ENCODE measurements at regions not wholly inside any gene's neighbourhood (a gene's known extent, or its start where the extent isn't known, plus 50 kb on each side); places are given as distances from the start of the nearest gene placed in this dataset.

DNA sequence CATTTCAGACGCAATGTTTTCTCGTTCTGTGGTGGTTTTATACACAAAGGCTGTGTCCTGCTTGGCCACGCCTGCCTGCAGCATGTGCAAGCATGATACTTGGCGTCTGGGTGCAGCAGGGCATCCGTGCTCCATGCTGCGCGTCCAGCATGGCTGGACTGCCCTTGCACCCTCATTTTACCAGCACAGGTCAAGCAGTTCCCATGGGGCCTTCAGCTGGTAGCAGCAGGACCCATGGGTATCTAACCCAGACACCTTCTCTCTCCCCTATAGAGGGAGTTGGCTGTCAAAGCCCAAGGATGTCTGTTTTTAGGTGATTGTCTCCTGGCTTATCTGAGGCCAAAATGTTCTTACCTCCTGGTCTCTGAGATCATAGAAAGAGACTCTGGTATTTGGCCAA, 158.3 kb upstream of the PITX1 start:
- TF ChIP-seq EZH2phosphoT487 (IDR thresholded peaks at IDR 0.05; ENCODE audit: insufficient read depth, low read depth) = no peak
- no peak for TF ChIP-seq EZH2 (IDR thresholded peaks at IDR 0.05; ENCODE audit: insufficient read depth, poor library complexity, severe bottlenecking)
